Activated T-cell treated with anti-CD3 and anti-CD28 coated beads, Interleukin-2, amount 50 U/mL, for 24 hours (primary cell): ENCODE measurements at regions not wholly inside any gene's neighbourhood (a gene's known extent, or its start where the extent isn't known, plus 50 kb on each side); places are given as distances from the start of the nearest gene placed in this dataset.

ENCODE experiments used
- DNase-seq: peaks from one replicate; pipeline ENCODE4 v3.0.0-alpha.2; 2020
- H3K27ac Mint-ChIP-seq: 2 replicates; pipeline ENCODE4 v1.8.0; 2020; ENCODE audit warnings: mild to moderate bottlenecking, mixed read lengths
- H3K27me3 Mint-ChIP-seq: 2 replicates; pipeline ENCODE4 v1.8.0; 2020; ENCODE audit warnings: mixed read lengths
- H3K36me3 Mint-ChIP-seq: 2 replicates; pipeline ENCODE4 v1.8.0; 2020; ENCODE audit warnings: low read depth, mixed read lengths
- H3K4me1 Mint-ChIP-seq: 2 replicates; pipeline ENCODE4 v1.8.0; 2020; ENCODE audit warnings: low read depth, mixed read lengths
- H3K4me3 Mint-ChIP-seq: 2 replicates; pipeline ENCODE4 v1.8.0; 2020; ENCODE audit warnings: mild to moderate bottlenecking, moderate library complexity, mixed read lengths
- H3K9me3 Mint-ChIP-seq: 2 replicates; pipeline ENCODE4 v1.8.0; 2020; ENCODE audit warnings: mixed read lengths

DNA sequence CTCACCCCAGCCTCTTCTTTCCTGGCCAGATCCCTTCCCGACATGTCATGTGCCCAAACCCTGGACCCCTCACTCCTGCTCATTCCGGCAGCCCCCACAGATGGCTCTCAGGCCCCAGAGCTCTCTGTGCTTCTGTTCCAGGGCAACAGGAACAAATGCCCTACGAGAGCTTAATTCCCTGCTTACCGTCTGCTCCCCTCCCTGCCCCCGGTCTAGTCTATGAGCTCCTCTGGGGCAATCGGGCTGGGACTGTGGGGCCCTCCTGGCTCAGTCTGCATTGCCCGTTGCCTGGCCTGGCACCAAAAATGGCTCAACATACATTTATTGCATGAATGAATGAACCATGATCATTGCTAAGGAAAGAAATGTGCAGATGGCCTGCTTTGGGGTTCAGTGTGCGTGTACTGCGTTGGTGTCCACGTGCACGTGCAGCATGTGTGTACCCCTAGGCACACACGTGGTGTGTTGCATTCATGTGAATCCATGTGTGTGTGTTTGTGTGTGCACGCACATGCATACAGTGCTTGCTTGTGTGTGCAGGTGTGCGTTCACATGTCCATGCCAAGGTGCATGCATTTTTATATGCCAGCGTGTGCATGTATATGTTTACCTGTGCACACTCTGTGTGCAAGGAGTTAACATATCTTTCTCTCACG, 201.2 kb upstream of the IER5L start:
- no peak overlapping the region for H3K4me3 Mint-ChIP-seq
- no peaks in the 10 kb centered on the region for H3K36me3 Mint-ChIP-seq
- peak; percentile 12 for DNase-seq

DNA sequence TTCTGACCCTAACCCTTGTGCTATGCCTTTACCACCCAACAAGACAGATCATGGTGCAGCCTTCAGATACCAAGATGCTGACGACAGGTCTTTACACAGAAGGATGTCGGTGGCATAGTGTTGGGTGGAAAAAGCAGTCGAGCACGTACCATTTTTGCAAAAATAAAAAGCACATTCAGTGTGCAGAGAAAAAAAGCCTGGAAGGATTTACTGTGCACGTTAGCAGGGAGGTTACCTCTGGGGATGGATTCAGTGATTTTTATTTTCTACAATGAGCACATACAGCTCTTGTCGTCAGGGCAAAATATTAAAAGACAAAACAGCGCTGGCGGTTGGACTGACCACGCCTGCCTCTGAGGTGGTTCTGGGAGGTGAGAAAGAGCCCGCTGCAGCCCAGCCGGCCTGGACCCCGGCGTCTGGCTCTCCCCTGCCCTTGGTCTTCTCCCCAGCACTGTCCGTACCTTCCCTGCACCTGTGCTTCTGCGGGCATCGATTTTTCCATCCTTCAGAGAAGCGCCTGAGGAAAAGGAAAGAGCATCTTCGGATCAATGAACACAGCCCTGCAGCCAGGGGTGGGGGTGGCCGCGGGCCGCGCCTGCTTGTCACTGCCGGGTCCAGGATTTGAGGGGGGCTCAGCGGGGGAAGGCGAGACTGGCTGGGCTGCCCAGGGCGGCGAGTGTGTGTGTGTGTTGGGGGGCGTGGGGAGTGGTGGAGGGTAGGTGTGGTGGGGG, 200.0 kb upstream of the IER5L start:
- no peaks in the 10 kb centered on the region for H3K9me3 Mint-ChIP-seq
- DNase-seq: peak; percentile 17
- H3K27me3 Mint-ChIP-seq: no peaks in the 10 kb centered on the region
- no peak overlapping the region for H3K4me3 Mint-ChIP-seq
- H3K27ac Mint-ChIP-seq: no peak overlapping the region
- no peaks in the 10 kb centered on the region for H3K36me3 Mint-ChIP-seq
- peaks cover 6% of the 10 kb centered on the region for H3K4me1 Mint-ChIP-seq

More for the DNA sequence above, 201.2 kb upstream of the IER5L start:
- peaks cover 12% of the 10 kb centered on the region for H3K4me1 Mint-ChIP-seq
- no peaks in the 10 kb centered on the region for H3K9me3 Mint-ChIP-seq
- H3K27ac Mint-ChIP-seq: no peak overlapping the region
- H3K27me3 Mint-ChIP-seq: no peaks in the 10 kb centered on the region

DNA sequence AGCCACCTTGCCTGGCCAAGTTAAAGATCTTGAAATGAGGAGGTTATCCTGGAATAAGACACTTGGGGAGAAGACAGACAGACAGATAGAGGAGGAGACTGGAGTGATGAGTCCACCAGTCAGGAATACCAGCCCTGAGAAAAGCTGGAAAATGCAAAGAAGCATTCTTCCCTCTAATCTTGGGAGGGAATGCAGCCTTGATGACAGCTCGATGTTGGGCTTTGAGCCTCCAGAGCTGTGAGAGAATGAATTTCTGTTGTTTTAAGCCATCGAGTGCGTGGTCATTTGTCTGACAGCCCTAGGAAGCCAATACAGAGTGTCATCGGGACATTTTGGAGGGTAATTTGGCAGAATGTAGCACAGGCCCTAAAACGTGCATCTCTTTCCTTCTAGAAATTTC, 199.1 kb upstream of the IER5L start:
- Mint-ChIP-seq H3K9me3 (no peaks in the 10 kb centered on the region), H3K27ac (no peak overlapping the region), H3K4me1 (no peaks in the 10 kb centered on the region), H3K27me3 (no peaks in the 10 kb centered on the region), H3K4me3 (no peak overlapping the region), H3K36me3 (no peaks in the 10 kb centered on the region)
- DNase-seq: no peak

DNA sequence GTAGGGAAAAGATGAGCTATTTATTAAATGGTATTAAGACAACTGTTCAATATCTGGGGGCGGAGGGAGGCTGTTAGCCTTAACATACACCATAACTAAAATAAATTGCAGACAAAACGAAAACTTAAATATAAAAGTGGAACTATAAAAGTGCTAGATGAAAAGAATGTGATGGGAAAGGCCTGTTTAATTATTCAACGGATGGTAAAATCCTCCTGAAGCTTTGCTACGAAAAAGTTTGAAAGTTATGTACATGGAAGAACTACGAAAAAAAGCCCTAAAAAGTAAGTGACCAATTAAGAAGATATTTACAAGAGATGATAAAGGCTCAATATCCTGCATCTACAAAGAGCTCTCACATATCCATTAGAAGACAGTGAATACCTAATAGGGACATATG, 197.8 kb upstream of the IER5L start:
- no peak for DNase-seq
- H3K27ac Mint-ChIP-seq: no peak overlapping the region

DNA sequence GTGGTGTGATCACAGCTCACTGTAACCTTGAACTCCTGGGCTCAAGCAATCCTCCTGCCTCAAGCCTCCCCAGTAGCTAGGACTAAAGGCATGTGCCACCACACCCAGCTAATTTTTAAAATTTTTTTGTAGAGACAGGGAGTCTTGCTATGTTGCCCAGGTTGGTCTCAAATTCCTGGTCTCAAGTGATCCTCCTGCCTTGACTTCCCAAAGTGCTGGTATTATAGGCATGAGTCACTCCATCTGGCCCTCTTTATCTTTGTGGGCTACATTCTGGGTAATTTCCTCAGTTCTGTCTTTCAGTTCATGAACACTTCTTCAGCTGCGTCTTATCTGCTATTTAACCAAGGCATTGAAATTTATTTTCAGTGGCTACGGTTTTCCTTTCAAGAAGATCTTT, 196.6 kb upstream of the IER5L start:
- DNase-seq: no peak
- H3K4me1 Mint-ChIP-seq: no peaks in the 10 kb centered on the region
- H3K27me3 Mint-ChIP-seq: no peaks in the 10 kb centered on the region
- no peak overlapping the region for H3K27ac Mint-ChIP-seq
- no peaks in the 10 kb centered on the region for H3K9me3 Mint-ChIP-seq
- H3K36me3 Mint-ChIP-seq: no peaks in the 10 kb centered on the region
- H3K4me3 Mint-ChIP-seq: no peak overlapping the region

More for the DNA sequence above, 197.8 kb upstream of the IER5L start:
- Mint-ChIP-seq H3K9me3 (no peaks in the 10 kb centered on the region), H3K4me1 (no peaks in the 10 kb centered on the region), H3K36me3 (no peaks in the 10 kb centered on the region), H3K4me3 (no peak overlapping the region), H3K27me3 (no peaks in the 10 kb centered on the region)

DNA sequence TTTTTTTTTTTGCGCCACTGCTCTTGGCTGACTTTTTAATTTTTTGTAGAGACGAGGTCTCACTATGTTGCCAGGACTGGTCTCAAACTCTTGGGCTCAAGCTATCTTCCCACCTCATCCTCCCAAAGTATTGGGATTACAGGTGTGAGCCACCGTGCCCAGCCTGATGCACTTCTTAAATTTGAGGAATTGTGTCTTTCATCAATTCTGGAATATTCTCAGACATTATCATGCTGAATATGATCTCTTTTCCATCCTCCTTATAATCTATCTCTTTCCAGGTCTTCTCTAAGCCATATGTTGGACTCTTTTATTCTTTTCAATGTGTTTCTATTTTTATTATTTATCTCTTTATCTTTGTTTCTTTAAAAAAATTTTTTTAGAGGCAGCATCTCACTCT, 196.2 kb upstream of the IER5L start:
- Mint-ChIP-seq H3K4me3 (no peak overlapping the region), H3K9me3 (no peaks in the 10 kb centered on the region), H3K27ac (no peak overlapping the region), H3K36me3 (no peaks in the 10 kb centered on the region), H3K4me1 (no peaks in the 10 kb centered on the region), H3K27me3 (no peaks in the 10 kb centered on the region)
- no peak for DNase-seq

DNA sequence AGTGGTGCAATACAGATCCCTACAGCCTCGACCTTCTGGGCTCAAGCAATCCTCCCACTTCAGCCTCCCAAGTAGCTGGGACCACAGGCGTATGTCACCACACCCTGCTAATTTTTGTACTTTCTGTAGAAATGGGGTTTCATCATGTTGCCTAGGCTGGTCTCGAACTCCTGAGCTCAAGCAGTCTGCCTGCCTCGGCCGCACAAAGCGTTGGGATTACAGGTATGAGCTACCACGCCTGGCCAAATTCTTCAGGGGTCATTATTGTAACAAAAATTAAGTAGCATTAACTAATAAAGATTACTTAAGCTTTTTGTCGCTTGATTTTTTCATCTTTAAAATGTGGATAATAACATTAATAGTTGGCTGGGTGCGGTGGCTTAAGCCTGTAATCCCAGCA, 195.3 kb upstream of the IER5L start:
- H3K27me3 Mint-ChIP-seq: no peaks in the 10 kb centered on the region
- no peak overlapping the region for H3K27ac Mint-ChIP-seq
- DNase-seq: no peak
- H3K4me3 Mint-ChIP-seq: no peak overlapping the region
- H3K36me3 Mint-ChIP-seq: no peaks in the 10 kb centered on the region
- H3K4me1 Mint-ChIP-seq: no peaks in the 10 kb centered on the region
- peaks cover 3% of the 10 kb centered on the region for H3K9me3 Mint-ChIP-seq

DNA sequence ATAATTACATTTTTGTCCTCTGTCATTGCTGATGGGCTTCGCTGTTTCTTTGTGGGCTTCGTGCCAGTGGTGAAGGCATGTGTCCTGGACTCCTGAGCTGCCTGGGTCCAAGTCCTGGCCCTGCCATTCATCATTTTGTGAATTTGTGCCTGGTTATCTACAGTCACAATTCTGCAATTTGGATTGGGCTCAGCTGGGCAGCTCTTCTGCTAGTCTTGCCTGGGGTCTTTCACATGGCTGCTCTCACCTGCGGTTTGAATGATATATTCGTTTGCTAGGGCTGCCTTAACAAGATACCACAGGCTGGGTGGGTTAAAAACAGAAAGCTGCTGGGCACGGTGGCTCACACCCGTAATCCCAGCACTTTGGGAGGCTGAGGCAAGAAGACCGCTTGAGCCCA, 192.7 kb upstream of the IER5L start:
- H3K27me3 Mint-ChIP-seq: no peaks in the 10 kb centered on the region
- H3K4me1 Mint-ChIP-seq: no peaks in the 10 kb centered on the region
- no peaks in the 10 kb centered on the region for H3K36me3 Mint-ChIP-seq
- no peak overlapping the region for H3K27ac Mint-ChIP-seq
- peak; percentile 2 for DNase-seq
- H3K4me3 Mint-ChIP-seq: no peak overlapping the region
- H3K9me3 Mint-ChIP-seq: peaks cover 3% of the 10 kb centered on the region

DNA sequence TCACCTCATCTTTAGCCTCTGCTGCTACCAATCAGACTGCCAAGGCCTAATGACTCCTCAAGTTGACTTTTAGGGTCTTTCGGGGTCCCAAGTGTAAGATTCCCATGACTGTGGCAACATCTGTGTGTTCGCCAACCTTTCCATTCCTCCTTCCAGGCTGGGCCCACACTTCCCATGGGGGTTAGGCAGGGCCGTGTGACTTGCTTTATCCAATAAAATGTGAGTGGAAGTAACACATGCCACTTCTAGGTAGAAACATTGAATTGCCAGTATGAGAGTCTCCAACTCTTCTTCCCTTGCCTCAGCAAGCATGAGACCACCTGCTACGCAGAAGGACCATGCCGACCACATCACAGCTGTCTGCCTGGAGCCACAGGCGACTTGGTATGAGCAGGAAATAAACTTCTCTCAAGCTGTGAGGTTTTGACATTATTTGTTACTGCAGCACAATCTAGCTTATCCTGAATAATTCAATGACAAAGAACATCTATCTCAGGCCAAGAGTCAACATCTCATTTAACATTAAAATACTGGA, 190.4 kb upstream of the IER5L start:
- DNase-seq: no peak
- H3K36me3 Mint-ChIP-seq: no peaks in the 10 kb centered on the region
- H3K4me1 Mint-ChIP-seq: no peaks in the 10 kb centered on the region
- H3K4me3 Mint-ChIP-seq: no peak overlapping the region
- H3K27me3 Mint-ChIP-seq: no peaks in the 10 kb centered on the region
- H3K27ac Mint-ChIP-seq: no peak overlapping the region
- peaks cover 3% of the 10 kb centered on the region for H3K9me3 Mint-ChIP-seq

DNA sequence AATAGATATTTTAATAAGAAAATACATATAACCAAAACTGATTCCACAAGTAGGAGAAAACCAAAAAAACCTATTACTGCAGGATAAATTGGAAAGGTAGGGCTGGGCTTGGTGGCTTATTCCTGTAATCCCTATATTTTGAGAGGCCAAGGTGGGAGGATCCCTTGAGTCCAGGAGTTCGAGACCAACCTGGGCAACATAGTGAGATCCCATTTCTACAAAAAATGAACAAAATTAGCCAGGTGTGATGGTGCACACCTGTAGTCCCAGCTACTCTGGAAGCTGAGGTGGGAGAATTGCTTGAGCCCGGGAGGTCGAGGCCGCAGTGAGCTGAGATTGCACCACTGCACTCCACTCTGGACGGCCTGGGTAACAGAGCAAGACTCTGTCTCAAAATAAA, 189.2 kb upstream of the IER5L start:
- H3K27me3 Mint-ChIP-seq: no peaks in the 10 kb centered on the region
- H3K9me3 Mint-ChIP-seq: peaks cover 3% of the 10 kb centered on the region
- no peak overlapping the region for H3K4me3 Mint-ChIP-seq
- H3K36me3 Mint-ChIP-seq: no peaks in the 10 kb centered on the region
- no peaks in the 10 kb centered on the region for H3K4me1 Mint-ChIP-seq
- H3K27ac Mint-ChIP-seq: no peak overlapping the region
- no peak for DNase-seq

DNA sequence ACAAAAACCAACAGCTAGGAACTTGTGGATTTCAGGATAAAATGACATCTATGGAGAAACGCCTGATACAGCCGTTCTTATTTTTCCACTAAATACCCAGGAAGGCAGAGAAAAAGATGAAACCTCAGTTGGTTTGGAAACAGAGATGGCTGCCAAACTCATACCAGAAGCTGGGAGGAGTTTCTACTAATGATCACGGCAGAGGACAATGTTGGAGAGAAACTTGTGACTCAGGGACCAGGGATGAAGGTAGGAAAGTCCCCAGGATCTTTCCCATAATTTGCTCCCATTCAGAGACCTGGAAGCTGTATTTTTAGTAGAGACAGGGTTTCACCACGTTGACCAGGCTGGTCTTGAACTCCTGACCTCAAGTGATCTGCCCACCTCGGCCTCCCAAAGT, 187.1 kb upstream of the IER5L start:
- Mint-ChIP-seq H3K4me1 (no peaks in the 10 kb centered on the region), H3K36me3 (no peaks in the 10 kb centered on the region), H3K27ac (no peak overlapping the region), H3K9me3 (peaks cover 3% of the 10 kb centered on the region), H3K27me3 (no peaks in the 10 kb centered on the region), H3K4me3 (no peak overlapping the region)
- DNase-seq: no peak

DNA sequence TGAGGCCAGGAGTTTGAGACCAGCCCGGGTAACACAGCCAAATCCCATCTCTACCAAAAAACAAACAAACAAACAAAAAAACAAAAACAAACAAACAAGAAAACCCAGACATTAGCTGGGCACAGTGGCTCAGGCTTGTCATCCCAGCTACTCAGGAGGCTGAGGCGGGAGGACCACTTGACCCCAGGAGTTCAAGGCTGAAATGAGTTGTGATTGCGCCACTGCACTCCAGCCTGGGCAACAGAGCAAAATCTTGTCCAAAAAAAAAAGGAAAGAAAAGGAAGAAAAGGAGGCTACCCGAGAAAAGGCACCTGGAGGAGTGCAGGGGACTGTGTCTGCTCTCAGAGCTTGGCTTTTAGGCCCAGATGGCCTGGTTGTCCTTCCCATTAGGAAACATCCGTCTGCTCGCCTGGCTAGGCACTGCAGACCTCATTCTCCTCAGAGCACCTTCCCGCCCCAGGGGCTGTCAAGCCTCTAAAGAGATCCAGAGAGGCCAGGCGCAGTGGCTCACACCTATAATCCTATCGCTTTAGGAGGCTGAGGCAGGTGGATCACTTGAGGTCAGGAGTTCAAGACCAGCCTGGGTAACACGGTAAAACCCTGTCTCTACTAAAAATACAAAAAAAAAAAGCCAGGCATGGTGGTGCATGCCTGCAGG, 185.3 kb upstream of the IER5L start:
- Mint-ChIP-seq H3K36me3 (no peaks in the 10 kb centered on the region), H3K9me3 (no peaks in the 10 kb centered on the region), H3K4me1 (no peaks in the 10 kb centered on the region), H3K27me3 (no peaks in the 10 kb centered on the region), H3K27ac (no peak overlapping the region), H3K4me3 (no peak overlapping the region)
- no peak for DNase-seq

DNA sequence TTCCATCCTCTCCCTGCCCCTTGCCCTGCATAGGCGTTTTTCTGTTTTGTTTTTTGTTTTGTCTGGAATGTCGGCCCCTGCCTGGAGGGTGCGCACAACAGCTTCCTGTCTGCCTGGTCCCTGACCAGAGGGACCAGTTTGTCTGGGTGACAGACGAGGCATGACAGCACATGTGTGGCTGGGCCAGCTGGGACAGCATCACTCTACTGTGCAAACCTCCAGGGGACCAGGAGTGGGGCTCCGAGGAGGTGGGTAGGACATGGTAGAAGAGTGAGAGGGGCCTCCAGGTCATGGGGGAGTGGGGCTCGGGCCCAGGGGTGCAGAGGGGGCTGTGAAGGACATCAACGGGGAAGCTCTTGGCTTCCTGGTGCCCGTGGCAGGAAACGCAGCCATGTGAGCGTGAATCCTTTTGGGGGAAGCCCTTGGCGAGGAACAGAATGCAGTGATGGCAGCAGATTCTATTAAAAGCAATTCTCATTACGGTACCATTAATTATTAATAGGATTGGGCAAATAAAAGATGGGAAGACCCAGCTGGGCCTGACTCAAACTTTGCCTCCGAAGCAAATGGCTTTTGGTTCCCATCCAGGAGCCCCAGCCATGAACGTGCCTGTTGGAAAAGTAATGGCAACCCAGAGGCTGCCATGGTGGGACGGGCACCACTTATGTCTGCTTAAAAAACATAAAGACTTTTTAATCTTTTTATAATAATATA, 184.4 kb upstream of the IER5L start:
- H3K36me3 Mint-ChIP-seq: no peaks in the 10 kb centered on the region
- H3K9me3 Mint-ChIP-seq: no peaks in the 10 kb centered on the region
- no peak for DNase-seq
- H3K4me1 Mint-ChIP-seq: no peaks in the 10 kb centered on the region
- no peak overlapping the region for H3K4me3 Mint-ChIP-seq
- H3K27ac Mint-ChIP-seq: no peak overlapping the region
- no peaks in the 10 kb centered on the region for H3K27me3 Mint-ChIP-seq

DNA sequence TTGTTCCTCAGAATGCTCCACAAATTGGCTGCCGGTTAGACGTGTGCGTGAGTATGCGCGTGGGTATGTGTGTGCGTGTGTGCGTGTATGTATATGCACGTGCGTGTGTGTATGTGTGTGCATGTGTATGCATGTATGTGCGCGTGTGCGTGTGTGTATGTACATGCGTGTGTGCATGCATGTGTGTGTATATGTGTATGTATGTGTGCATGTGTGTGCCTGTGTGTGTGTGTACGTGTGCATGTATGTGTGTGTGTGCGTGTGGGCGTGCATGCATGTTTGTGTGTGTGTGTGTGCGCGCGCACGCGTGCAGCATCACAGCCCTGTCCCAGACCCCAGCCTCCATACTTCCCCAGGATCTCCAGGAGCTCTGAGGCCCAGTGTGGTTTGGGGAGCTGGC, 183.1 kb upstream of the IER5L start:
- no peak for DNase-seq
- no peak overlapping the region for H3K27ac Mint-ChIP-seq
- H3K9me3 Mint-ChIP-seq: no peaks in the 10 kb centered on the region
- no peaks in the 10 kb centered on the region for H3K4me1 Mint-ChIP-seq
- H3K27me3 Mint-ChIP-seq: no peaks in the 10 kb centered on the region
- H3K4me3 Mint-ChIP-seq: no peak overlapping the region
- H3K36me3 Mint-ChIP-seq: no peaks in the 10 kb centered on the region
